Endothelial cell of umbilical vein (primary cell): ENCODE measurements at regions not wholly inside any gene's neighbourhood (a gene's known extent, or its start where the extent isn't known, plus 50 kb on each side); places are given as distances from the start of the nearest gene placed in this dataset.

Experiments used
- CTCF ChIP-seq, 2 donors: IDR thresholded peaks; 1 replicate in 1 of 2; 2 replicates in 1 of 2; pipeline ENCODE4 v1.5.1; 2011; ENCODE audit warnings: low read length in 2 of 2, mild to moderate bottlenecking in 2 of 2, moderate library complexity in 2 of 2, control low read depth in 1 of 2, inconsistent platforms in 1 of 2, low read depth in 1 of 2; ENCODE audit not compliant: insufficient read depth in 1 of 2; ENCODE audit errors: extremely low read depth in 1 of 2
- POLR2AphosphoS5 ChIP-seq: IDR thresholded peaks from 2 replicates; pipeline ENCODE4 v1.6.1; 2012; ENCODE audit warnings: low read depth, mild to moderate bottlenecking, control low read depth, low read length, moderate library complexity; ENCODE audit not compliant: insufficient read depth

- TF ChIP-seq CTCF (IDR thresholded peaks at IDR 0.05; ENCODE audit: extremely low read depth in 1 of 2, insufficient read depth in 1 of 2, low read depth in 1 of 2, low read length in 2 of 2) (no peak), POLR2AphosphoS5 (no peak)
Observed at GRCh38 chr1:68751723-68752122, 254.8 kb upstream of the DEPDC1 start.
